GM11168 (cell line): ENCODE measurements at regions not wholly inside any gene's neighbourhood (a gene's known extent, or its start where the extent isn't known, plus 50 kb on each side); places are given as distances from the start of the nearest gene placed in this dataset.

Source experiments
- in situ Hi-C: fragments of 300-500 bp; cut with MboI; formaldehyde crosslinking; loops from one replicate; pipeline ENCODE4 v1.12.0; 2022; ENCODE audit warnings: low sequenced_read_pairs; ENCODE audit not compliant: unreplicated experiment

- in situ Hi-C loops: no loop called here
These were observed 62.7 kb upstream of the GATA6 start for GRCh38 chr18:22106536-22107292.

- in situ Hi-C loops: no loop called here
These were observed 60.7 kb upstream of the GATA6 start for GRCh38 chr18:22108674-22109073.

- in situ Hi-C loops: no loop called here
These were observed 59.9 kb upstream of the GATA6 start for GRCh38 chr18:22109535-22109934.

GRCh38 chr18:22110461-22110924, 58.9 kb upstream of the GATA6 start:
- in situ Hi-C loops: no loop called here

GRCh38 chr18:22112215-22112614, 57.2 kb upstream of the GATA6 start:
- in situ Hi-C loops: no loop called here

- in situ Hi-C loops: no loop called here
These were observed 56.1 kb upstream of the GATA6 start for GRCh38 chr18:22113144-22113844.

- in situ Hi-C loops: no loop called here
These were observed 54.7 kb upstream of the GATA6 start for GRCh38 chr18:22114526-22115321.

- in situ Hi-C loops: no loop called here
These were observed 53.8 kb upstream of the GATA6 start for GRCh38 chr18:22115573-22115972.
